ENCODE measurements at regions not wholly inside any gene's neighbourhood (a gene's known extent, or its start where the extent isn't known, plus 50 kb on each side); places are given as distances from the start of the nearest gene placed in this dataset.

- no peak overlapping the region for H3K4me3 ChIP-seq (ENCODE audit: low read length)
- H3K4me1 ChIP-seq (ENCODE audit: control insufficient read depth, insufficient read depth, low read length) = no peaks in the 10 kb centered on the region
- H3K9me3 ChIP-seq (ENCODE audit: control insufficient read depth, low read length) = no peaks in the 10 kb centered on the region
- H3K27me3 ChIP-seq (ENCODE audit: control insufficient read depth, insufficient read depth, low read length) = no peaks in the 10 kb centered on the region
- H3K9ac ChIP-seq (ENCODE audit: low read length) = no peak overlapping the region
- H3K36me3 ChIP-seq (ENCODE audit: control insufficient read depth, insufficient read depth, low read length) = no peaks in the 10 kb centered on the region
These were observed 56.6 kb upstream of the PACRGL start for GRCh38 chr4:20643631-20644030.

- no peak overlapping the region for H3K9ac ChIP-seq (ENCODE audit: low read length)
- H3K4me1 ChIP-seq (ENCODE audit: control insufficient read depth, insufficient read depth, low read length) = no peaks in the 10 kb centered on the region
- H3K4me3 ChIP-seq (ENCODE audit: low read length) = no peak overlapping the region
- H3K9me3 ChIP-seq (ENCODE audit: control insufficient read depth, low read length) = no peaks in the 10 kb centered on the region
- H3K36me3 ChIP-seq (ENCODE audit: control insufficient read depth, insufficient read depth, low read length) = no peaks in the 10 kb centered on the region
- no peaks in the 10 kb centered on the region for H3K27me3 ChIP-seq (ENCODE audit: control insufficient read depth, insufficient read depth, low read length)
These were observed 55.0 kb upstream of the PACRGL start for GRCh38 chr4:20645236-20645635.

- no peaks in the 10 kb centered on the region for H3K36me3 ChIP-seq (ENCODE audit: control insufficient read depth, insufficient read depth, low read length)
- H3K4me3 ChIP-seq (ENCODE audit: low read length) = no peak overlapping the region
- no peaks in the 10 kb centered on the region for H3K9me3 ChIP-seq (ENCODE audit: control insufficient read depth, low read length)
- no peaks in the 10 kb centered on the region for H3K27me3 ChIP-seq (ENCODE audit: control insufficient read depth, insufficient read depth, low read length)
- H3K9ac ChIP-seq (ENCODE audit: low read length) = no peak overlapping the region
- H3K4me1 ChIP-seq (ENCODE audit: control insufficient read depth, insufficient read depth, low read length) = no peaks in the 10 kb centered on the region
These were observed 54.0 kb upstream of the PACRGL start for GRCh38 chr4:20646287-20646686.

All from mucosa of stomach (tissue), 1 donor.